ENCODE measurements at regions not wholly inside any gene's neighbourhood (a gene's known extent, or its start where the extent isn't known, plus 50 kb on each side); places are given as distances from the start of the nearest gene placed in this dataset.

DNA sequence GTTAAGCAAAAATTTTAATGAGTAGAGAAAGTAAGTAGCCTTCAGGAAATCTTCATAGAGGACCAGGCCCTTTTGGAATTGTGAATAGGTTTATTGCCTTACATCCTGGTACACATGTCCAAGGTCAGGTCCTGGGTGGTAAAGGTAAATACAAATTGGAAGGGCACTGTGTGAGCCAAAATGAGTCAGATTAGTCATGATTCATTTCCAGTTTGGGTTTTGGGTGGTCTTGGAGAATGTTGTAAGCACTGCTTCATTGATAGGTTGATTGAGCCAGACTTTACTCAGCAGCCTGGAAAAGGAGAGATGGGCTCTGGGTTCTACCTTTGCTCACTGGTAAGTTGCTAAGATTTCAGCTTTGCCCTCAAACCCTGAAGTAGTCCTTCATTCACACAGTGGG lies 82.5 kb upstream of the ZNF169 start:
- Histone ChIP-seq H3K4me1 (peaks cover 0 to 6% of the 10 kb centered on the region in 2 donors), H3K27me3 (no peaks in the 10 kb centered on the region), H3K27ac (peak overlapping the region in 1 of 2 donors; percentile 8), H3K36me3 (no peaks in the 10 kb centered on the region), H3K4me3 (no peak overlapping the region), H3K9me3 (no peaks in the 10 kb centered on the region)
- no peak for DNase-seq (ENCODE audit: low spot score in 2 of 2)
- TF ChIP-seq, protein P1, sequence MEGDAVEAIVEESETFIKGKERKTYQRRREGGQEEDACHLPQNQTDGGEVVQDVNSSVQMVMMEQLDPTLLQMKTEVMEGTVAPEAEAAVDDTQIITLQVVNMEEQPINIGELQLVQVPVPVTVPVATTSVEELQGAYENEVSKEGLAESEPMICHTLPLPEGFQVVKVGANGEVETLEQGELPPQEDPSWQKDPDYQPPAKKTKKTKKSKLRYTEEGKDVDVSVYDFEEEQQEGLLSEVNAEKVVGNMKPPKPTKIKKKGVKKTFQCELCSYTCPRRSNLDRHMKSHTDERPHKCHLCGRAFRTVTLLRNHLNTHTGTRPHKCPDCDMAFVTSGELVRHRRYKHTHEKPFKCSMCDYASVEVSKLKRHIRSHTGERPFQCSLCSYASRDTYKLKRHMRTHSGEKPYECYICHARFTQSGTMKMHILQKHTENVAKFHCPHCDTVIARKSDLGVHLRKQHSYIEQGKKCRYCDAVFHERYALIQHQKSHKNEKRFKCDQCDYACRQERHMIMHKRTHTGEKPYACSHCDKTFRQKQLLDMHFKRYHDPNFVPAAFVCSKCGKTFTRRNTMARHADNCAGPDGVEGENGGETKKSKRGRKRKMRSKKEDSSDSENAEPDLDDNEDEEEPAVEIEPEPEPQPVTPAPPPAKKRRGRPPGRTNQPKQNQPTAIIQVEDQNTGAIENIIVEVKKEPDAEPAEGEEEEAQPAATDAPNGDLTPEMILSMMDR (IDR thresholded peaks at IDR 0.05): no peak
- TF ChIP-seq POLR2AphosphoS5 (IDR thresholded peaks at IDR 0.05): no peak
- TF ChIP-seq POLR2A (IDR thresholded peaks at IDR 0.05): no peak
- intact Hi-C loops (cut with DNase I; ENCODE audit: low total_unique reads): no loop called here

DNA sequence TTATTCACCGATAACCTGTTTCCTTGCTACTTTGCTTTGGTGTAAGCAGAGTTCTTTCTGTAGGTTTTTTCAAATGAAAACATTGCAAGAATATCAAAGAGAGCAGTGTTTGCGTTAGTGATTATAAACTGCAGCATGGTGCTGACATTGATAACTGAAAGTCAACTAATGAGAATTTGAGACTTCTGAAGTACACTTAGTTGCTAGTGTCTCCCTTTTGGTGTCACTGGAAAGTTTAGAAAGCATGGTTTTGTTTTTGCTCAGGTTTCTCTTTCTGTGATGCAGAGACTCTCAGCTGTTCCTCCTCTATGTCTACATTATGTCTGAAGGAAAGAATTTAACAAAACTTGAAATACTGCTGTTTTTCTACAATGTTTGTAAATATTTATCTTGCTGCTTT lies 80.2 kb upstream of the ZNF169 start:
- Histone ChIP-seq H3K27ac (no peak overlapping the region), H3K4me3 (no peak overlapping the region), H3K9me3 (no peaks in the 10 kb centered on the region), H3K4me1 (peaks cover 0 to 6% of the 10 kb centered on the region in 2 donors), H3K36me3 (no peaks in the 10 kb centered on the region), H3K27me3 (no peaks in the 10 kb centered on the region)
- TF ChIP-seq, protein P1 (IDR thresholded peaks at IDR 0.05): no peak
- TF ChIP-seq POLR2AphosphoS5 (IDR thresholded peaks at IDR 0.05) (no peak), POLR2A (IDR thresholded peaks at IDR 0.05) (no peak)
- no peak for DNase-seq (ENCODE audit: low spot score in 2 of 2)
- intact Hi-C loops (cut with DNase I; ENCODE audit: low total_unique reads): no loop called here

DNA sequence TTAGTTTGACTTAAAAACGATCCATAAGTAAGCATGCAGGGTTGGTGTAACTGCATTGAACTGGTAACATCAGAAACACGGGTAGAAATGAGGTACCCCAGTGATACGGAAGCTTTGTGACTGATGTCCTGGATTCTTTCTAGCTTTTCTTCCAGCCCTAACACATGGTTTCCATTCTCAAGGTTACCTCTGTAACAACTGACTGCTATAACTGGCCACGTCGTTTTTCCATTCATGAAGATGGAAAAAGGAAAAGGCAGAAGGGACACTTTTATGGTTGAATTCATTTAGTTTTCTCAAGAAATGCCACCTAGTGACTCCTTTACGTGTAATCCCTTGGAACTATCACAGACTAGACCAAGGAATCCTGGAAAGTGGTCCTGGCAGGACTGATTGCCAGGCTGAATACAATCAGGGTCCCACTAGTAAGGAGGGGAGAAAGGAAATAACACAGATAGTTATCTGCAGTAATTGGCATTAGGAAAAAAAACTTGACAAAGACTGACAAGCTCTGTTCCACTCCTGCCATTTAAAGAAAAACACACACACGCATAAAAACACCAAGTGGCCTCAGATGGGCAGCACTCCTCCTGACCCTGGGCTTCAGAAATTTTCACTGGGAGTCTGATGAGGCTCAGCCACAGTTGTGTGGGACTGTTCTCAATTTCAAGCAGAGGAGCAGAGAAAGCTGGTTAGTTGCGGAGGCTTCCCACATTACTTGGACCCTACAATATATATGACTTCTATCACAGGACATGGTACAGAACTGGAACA lies 77.5 kb upstream of the ZNF169 start:
- TF ChIP-seq POLR2AphosphoS5 (IDR thresholded peaks at IDR 0.05) (no peak), POLR2A (IDR thresholded peaks at IDR 0.05) (no peak)
- H3K4me3 ChIP-seq: no peak overlapping the region
- no peak overlapping the region for H3K27ac ChIP-seq
- H3K36me3 ChIP-seq: no peaks in the 10 kb centered on the region
- intact Hi-C loops (cut with DNase I; ENCODE audit: low total_unique reads): no loop called here
- no peaks in the 10 kb centered on the region for H3K9me3 ChIP-seq
- H3K27me3 ChIP-seq: no peaks in the 10 kb centered on the region
- DNase-seq (ENCODE audit: low spot score in 2 of 2): no peak
- H3K4me1 ChIP-seq: peaks cover 0 to 6% of the 10 kb centered on the region in 2 donors

DNA sequence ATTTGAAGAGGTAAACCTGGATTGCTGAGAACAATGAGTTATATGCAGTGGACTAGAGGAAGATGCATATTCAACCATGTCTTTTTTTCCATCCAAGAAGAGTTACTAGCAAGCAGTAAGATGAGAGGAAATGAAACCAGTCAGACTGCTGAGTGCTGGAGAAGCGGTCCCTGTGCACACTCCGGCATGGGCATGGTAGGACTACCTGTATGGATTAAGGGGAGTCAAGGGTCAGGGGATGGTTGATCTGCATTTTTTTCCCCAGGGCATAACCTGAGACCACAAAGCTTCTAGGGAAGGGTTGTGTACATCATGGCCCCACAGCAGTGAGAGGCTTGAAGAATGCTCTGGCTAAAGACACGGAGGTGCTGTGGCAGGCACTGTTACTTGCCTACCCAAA lies 76.6 kb upstream of the ZNF169 start:
- Histone ChIP-seq H3K36me3 (no peaks in the 10 kb centered on the region), H3K4me3 (no peak overlapping the region), H3K27ac (no peak overlapping the region), H3K9me3 (no peaks in the 10 kb centered on the region), H3K27me3 (no peaks in the 10 kb centered on the region), H3K4me1 (peaks cover 0 to 6% of the 10 kb centered on the region in 2 donors)
- intact Hi-C loops (cut with DNase I; ENCODE audit: low total_unique reads): no loop called here
- DNase-seq (ENCODE audit: low spot score in 2 of 2): no peak
- TF ChIP-seq POLR2AphosphoS5 (IDR thresholded peaks at IDR 0.05) (no peak), POLR2A (IDR thresholded peaks at IDR 0.05) (no peak)
- TF ChIP-seq, protein P1 (IDR thresholded peaks at IDR 0.05): no peak

DNA sequence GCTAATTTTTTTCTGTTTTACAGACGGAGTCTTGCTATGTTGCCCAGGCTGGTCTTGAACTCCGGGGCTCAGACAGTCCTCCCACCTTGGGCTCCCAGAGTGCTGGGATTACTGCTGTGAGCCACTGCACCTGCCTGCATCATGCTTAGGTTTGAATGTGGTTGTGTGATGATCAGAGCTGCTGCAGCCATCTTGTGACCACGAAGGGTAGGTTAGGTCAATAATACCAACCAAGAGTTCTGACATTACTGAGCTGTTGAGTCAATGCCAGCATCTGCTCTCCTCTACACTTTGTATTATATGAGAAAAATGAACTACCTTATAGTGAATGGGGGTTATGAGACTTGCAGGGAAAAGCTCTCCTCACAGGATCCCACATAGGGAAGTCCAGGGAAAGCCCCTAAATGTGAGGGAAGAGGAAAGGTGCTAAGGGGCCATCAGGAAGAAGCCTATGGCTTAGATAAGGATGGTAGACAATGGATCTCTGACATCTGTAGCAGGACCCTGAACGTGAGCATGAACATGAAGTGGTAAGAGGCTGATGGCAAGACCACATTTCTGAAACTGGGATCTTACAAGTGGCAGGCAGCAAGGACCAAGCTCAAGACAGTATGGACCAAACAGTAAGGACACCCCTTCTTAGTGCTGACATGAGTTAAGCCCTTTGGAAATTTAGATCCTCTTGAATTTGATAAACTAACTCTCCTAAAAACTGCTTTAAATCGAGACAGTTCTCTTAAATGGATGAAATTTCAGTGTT lies 75.7 kb upstream of the ZNF169 start:
- TF ChIP-seq POLR2AphosphoS5 (IDR thresholded peaks at IDR 0.05) (no peak), POLR2A (IDR thresholded peaks at IDR 0.05) (no peak)
- TF ChIP-seq, protein P1 (IDR thresholded peaks at IDR 0.05): no peak
- no peak for DNase-seq (ENCODE audit: low spot score in 2 of 2)
- peaks cover 0 to 2% of the 10 kb centered on the region in 2 donors for H3K9me3 ChIP-seq
- no peaks in the 10 kb centered on the region for H3K27me3 ChIP-seq
- no peak overlapping the region for H3K27ac ChIP-seq
- H3K4me1 ChIP-seq: peaks cover 0 to 6% of the 10 kb centered on the region in 2 donors
- H3K36me3 ChIP-seq: no peaks in the 10 kb centered on the region
- intact Hi-C loops (cut with DNase I; ENCODE audit: low total_unique reads): no loop called here
- no peak overlapping the region for H3K4me3 ChIP-seq

All from breast epithelium (tissue), 4 donors.